ENCODE measurements at regions not wholly inside any gene's neighbourhood (a gene's known extent, or its start where the extent isn't known, plus 50 kb on each side); places are given as distances from the start of the nearest gene placed in this dataset.

GRCh38 chr4:31283679-31284078, 563.5 kb downstream of the PCDH7 start:
- no peak for TF ChIP-seq CTCF (IDR thresholded peaks at IDR 0.05 in 2 of 3, conservative IDR thresholded peaks at IDR 0.05 in 1 of 3; ENCODE audit: borderline replicate concordance in 1 of 3, insufficient read depth in 1 of 3, low read depth in 2 of 3, low read length in 2 of 3)
- TF ChIP-seq EGR1 (IDR thresholded peaks at IDR 0.05; ENCODE audit: low read depth) = no peak
- TF ChIP-seq FOSL1 (IDR thresholded peaks at IDR 0.05; ENCODE audit: low read depth) = no peak
- no peak for TF ChIP-seq SRF (IDR thresholded peaks at IDR 0.05; ENCODE audit: low read depth)
- TF ChIP-seq SP1 (IDR thresholded peaks at IDR 0.05; ENCODE audit: low read depth) = no peak
- TF ChIP-seq MAX (IDR thresholded peaks at IDR 0.05) = no peak
- no peak for TF ChIP-seq RAD21 (IDR thresholded peaks at IDR 0.05; ENCODE audit: low read depth)
- TF ChIP-seq POLR2A (IDR thresholded peaks at IDR 0.05; ENCODE audit: borderline replicate concordance, extremely low read depth, insufficient read depth, insufficient read length) = no peak

All from HCT116 (cell line).